ENCODE measurements at regions not wholly inside any gene's neighbourhood (a gene's known extent, or its start where the extent isn't known, plus 50 kb on each side); places are given as distances from the start of the nearest gene placed in this dataset.

DNA sequence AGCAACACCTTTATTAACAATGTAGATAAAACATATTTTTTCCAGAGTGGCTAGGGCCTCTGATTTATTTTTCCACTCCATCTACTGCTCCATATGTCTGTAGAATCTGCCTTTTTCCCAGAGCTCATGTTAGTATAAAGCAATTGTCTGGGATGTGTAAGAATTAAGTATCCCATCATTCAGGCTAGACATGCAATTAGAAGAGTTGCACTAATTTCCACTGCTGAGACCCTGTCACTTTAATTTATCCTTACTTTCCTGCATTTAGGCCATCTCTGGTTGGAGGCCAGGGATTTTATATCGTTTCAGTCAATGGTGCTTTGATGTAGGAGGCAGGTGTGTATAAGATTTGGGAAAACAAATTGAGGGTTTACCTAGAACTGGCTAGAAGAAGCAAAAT is 286.1 kb upstream of the POU3F2 start:
- TF ChIP-seq POLR2A (IDR thresholded peaks at IDR 0.05; ENCODE audit: low read depth, low read length), result no peak
- no peak for TF ChIP-seq TAF1 (IDR thresholded peaks at IDR 0.05; ENCODE audit: low read depth, low read length)
- TF ChIP-seq POU2F2 (IDR thresholded peaks at IDR 0.05; ENCODE audit: low read depth, low read length), result no peak
- TF ChIP-seq POLR2AphosphoS5 (IDR thresholded peaks at IDR 0.05; ENCODE audit: low read depth, low read length), result no peak
- no peak for TF ChIP-seq PAX5 (IDR thresholded peaks at IDR 0.05; ENCODE audit: insufficient read depth, low read length, severe bottlenecking)
- TF ChIP-seq SPI1 (IDR thresholded peaks at IDR 0.05; ENCODE audit: low read depth, low read length), result no peak
